ENCODE measurements at regions not wholly inside any gene's neighbourhood (a gene's known extent, or its start where the extent isn't known, plus 50 kb on each side); places are given as distances from the start of the nearest gene placed in this dataset.
"Not testable (repeated sequence)": the region's sequence is repeated elsewhere in the genome, so short reads cannot be mapped to it uniquely, and the experiment has no call there.

DNA sequence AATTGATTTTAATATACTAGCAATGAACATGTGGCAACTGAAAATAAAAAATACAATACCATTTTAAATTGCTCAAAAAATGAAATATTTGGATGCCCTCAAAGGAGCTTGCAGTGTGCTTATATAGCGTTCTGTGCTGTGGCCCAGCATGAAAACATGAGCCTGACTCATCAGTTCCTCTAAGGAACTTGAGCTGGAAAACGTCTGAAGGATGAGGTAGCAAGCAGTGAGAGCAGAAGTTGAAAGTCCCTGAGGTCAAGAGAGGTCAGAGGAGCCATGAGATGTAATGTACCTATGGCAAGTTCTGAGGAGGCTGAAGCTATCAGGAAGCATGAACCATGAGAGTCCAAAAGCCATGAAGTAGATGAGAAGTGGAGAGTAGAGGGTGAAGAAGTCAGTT, 59.7 kb downstream of the HMGB3 start:
- Histone ChIP-seq H3K79me2 (ENCODE audit: insufficient read depth, low read length) (no peaks in the 10 kb centered on the region), H3K36me3 (ENCODE audit: insufficient read depth, low read length) (no peaks in the 10 kb centered on the region), H2AFZ (ENCODE audit: low read length) (no peak overlapping the region), H3K4me1 (ENCODE audit: insufficient read depth, low read length, severe bottlenecking) (no peaks in the 10 kb centered on the region), H3K9me3 (ENCODE audit: low read length) (no peaks in the 10 kb centered on the region), H4K20me1 (ENCODE audit: insufficient read depth, low read length) (no peaks in the 10 kb centered on the region), H3K27me3 (ENCODE audit: insufficient read depth, low read length) (no peaks in the 10 kb centered on the region), H3F3A (ENCODE audit: insufficient read depth, low read length) (no peaks in the 10 kb centered on the region), H3K4me3 (ENCODE audit: low read depth, low read length, poor library complexity, severe bottlenecking) (no peak overlapping the region), H3K27ac (ENCODE audit: low read depth, low read length, poor library complexity, severe bottlenecking) (no peak overlapping the region), H3K9me2 (ENCODE audit: low read depth, low read length) (no peaks in the 10 kb centered on the region), H3K9ac (ENCODE audit: low read length) (no peak overlapping the region), H3K4me2 (ENCODE audit: low read length) (no peak overlapping the region)
- TF ChIP-seq, protein P1, sequence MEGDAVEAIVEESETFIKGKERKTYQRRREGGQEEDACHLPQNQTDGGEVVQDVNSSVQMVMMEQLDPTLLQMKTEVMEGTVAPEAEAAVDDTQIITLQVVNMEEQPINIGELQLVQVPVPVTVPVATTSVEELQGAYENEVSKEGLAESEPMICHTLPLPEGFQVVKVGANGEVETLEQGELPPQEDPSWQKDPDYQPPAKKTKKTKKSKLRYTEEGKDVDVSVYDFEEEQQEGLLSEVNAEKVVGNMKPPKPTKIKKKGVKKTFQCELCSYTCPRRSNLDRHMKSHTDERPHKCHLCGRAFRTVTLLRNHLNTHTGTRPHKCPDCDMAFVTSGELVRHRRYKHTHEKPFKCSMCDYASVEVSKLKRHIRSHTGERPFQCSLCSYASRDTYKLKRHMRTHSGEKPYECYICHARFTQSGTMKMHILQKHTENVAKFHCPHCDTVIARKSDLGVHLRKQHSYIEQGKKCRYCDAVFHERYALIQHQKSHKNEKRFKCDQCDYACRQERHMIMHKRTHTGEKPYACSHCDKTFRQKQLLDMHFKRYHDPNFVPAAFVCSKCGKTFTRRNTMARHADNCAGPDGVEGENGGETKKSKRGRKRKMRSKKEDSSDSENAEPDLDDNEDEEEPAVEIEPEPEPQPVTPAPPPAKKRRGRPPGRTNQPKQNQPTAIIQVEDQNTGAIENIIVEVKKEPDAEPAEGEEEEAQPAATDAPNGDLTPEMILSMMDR (IDR thresholded peaks at IDR 0.05; ENCODE audit: low read length) = no peak
- no peak for TF ChIP-seq EZH2 (IDR thresholded peaks at IDR 0.05; ENCODE audit: borderline replicate concordance, low read length)

DNA sequence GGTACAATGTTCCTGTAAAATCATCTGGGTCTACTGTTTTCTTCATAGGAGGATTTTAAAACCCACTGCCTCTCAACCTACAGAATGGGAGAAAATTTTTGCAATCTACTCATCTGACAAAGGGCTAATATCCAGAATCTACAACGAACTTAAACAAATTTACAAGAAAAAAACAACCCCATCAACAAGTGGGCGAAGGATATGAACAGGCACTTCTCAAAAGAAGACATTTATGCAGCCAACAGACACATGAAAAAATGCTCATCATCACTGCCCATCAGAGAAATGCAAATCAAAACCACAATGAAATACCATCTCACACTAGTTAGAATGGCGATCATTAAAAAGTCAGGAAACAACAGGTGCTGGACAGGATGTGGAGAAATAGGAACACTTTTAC, 83.2 kb downstream of the HMGB3 start:
- H3K4me1 ChIP-seq (ENCODE audit: insufficient read depth, low read length, severe bottlenecking); H3K4me3 ChIP-seq (ENCODE audit: low read depth, low read length, poor library complexity, severe bottlenecking); H2AFZ ChIP-seq (ENCODE audit: low read length); H3K79me2 ChIP-seq (ENCODE audit: insufficient read depth, low read length); H3K27ac ChIP-seq (ENCODE audit: low read depth, low read length, poor library complexity, severe bottlenecking); H3F3A ChIP-seq (ENCODE audit: insufficient read depth, low read length); H3K9me3 ChIP-seq (ENCODE audit: low read length); H3K27me3 ChIP-seq (ENCODE audit: insufficient read depth, low read length); H4K20me1 ChIP-seq (ENCODE audit: insufficient read depth, low read length); H3K9ac ChIP-seq (ENCODE audit: low read length); H3K9me2 ChIP-seq (ENCODE audit: low read depth, low read length); H3K36me3 ChIP-seq (ENCODE audit: insufficient read depth, low read length); H3K4me2 ChIP-seq (ENCODE audit: low read length): not testable (repeated sequence)

DNA sequence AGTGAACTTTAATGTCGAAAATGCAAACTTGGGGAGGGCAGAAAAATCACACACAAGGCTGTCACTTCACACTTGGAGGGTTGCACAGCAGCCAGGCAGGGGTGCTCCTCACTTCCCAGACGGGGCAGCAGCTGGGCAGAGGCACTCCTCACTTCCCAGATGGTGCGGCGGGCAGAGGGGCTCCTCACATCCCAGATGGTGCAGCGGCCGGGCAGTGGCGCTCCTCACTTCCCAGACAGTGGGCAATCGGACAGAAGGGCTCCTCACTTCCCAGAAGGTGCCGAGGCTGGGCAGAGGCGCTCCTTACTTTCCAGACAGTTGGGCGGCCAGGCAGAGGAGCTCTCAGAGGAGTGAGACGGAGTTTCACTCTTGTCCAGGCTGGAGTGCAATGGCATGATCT, 90.6 kb downstream of the HMGB3 start:
- no peaks in the 10 kb centered on the region for H3K9me2 ChIP-seq (ENCODE audit: low read depth, low read length)
- no peaks in the 10 kb centered on the region for H4K20me1 ChIP-seq (ENCODE audit: insufficient read depth, low read length)
- H2AFZ ChIP-seq (ENCODE audit: low read length) = no peak overlapping the region
- no peaks in the 10 kb centered on the region for H3K4me1 ChIP-seq (ENCODE audit: insufficient read depth, low read length, severe bottlenecking)
- TF ChIP-seq, protein P1 (IDR thresholded peaks at IDR 0.05; ENCODE audit: low read length) = no peak
- TF ChIP-seq EZH2 (IDR thresholded peaks at IDR 0.05; ENCODE audit: borderline replicate concordance, low read length) = no peak
- no peaks in the 10 kb centered on the region for H3K9me3 ChIP-seq (ENCODE audit: low read length)
- H3K79me2 ChIP-seq (ENCODE audit: insufficient read depth, low read length) = no peaks in the 10 kb centered on the region
- no peaks in the 10 kb centered on the region for H3K27me3 ChIP-seq (ENCODE audit: insufficient read depth, low read length)
- H3K27ac ChIP-seq (ENCODE audit: low read depth, low read length, poor library complexity, severe bottlenecking) = no peak overlapping the region
- H3K4me3 ChIP-seq (ENCODE audit: low read depth, low read length, poor library complexity, severe bottlenecking) = no peak overlapping the region
- H3K9ac ChIP-seq (ENCODE audit: low read length) = no peak overlapping the region
- no peaks in the 10 kb centered on the region for H3F3A ChIP-seq (ENCODE audit: insufficient read depth, low read length)
- no peak overlapping the region for H3K4me2 ChIP-seq (ENCODE audit: low read length)
- H3K36me3 ChIP-seq (ENCODE audit: insufficient read depth, low read length) = no peaks in the 10 kb centered on the region

DNA sequence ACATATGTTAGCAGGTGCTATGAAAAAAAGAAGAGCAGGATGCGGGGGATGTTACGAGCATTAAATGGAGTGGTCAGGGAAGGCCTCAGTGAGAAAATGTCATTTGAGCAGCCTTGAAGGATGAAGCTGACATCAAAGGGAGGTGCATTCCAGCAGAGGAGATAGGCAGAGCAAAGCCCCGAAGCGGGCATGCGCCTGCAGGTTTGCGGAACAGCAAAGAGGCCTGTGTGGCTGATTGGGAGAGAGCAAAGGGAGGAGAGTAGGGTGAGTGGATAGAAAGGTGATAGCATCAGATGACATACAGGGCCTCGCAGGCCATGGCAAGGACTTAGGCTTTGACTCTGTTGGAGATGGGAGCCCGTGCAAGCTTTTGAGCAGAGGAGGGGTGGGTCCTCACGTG, 95.4 kb upstream of the GPR50 start:
- no peak overlapping the region for H3K4me2 ChIP-seq (ENCODE audit: low read length)
- no peaks in the 10 kb centered on the region for H3F3A ChIP-seq (ENCODE audit: insufficient read depth, low read length)
- H3K9ac ChIP-seq (ENCODE audit: low read length) = no peak overlapping the region
- H3K27me3 ChIP-seq (ENCODE audit: insufficient read depth, low read length) = no peaks in the 10 kb centered on the region
- H3K36me3 ChIP-seq (ENCODE audit: insufficient read depth, low read length) = no peaks in the 10 kb centered on the region
- H3K27ac ChIP-seq (ENCODE audit: low read depth, low read length, poor library complexity, severe bottlenecking) = no peak overlapping the region
- no peak overlapping the region for H3K4me3 ChIP-seq (ENCODE audit: low read depth, low read length, poor library complexity, severe bottlenecking)
- H3K9me3 ChIP-seq (ENCODE audit: low read length) = no peaks in the 10 kb centered on the region
- H4K20me1 ChIP-seq (ENCODE audit: insufficient read depth, low read length) = no peaks in the 10 kb centered on the region
- no peaks in the 10 kb centered on the region for H3K9me2 ChIP-seq (ENCODE audit: low read depth, low read length)
- H3K4me1 ChIP-seq (ENCODE audit: insufficient read depth, low read length, severe bottlenecking) = no peaks in the 10 kb centered on the region
- H2AFZ ChIP-seq (ENCODE audit: low read length) = no peak overlapping the region
- TF ChIP-seq, protein P1 (IDR thresholded peaks at IDR 0.05; ENCODE audit: low read length) = no peak
- no peak for TF ChIP-seq EZH2 (IDR thresholded peaks at IDR 0.05; ENCODE audit: borderline replicate concordance, low read length)
- H3K79me2 ChIP-seq (ENCODE audit: insufficient read depth, low read length) = no peaks in the 10 kb centered on the region

Measured in OCI-LY1 (cell line).